H9 (cell line): ENCODE measurements at regions not wholly inside any gene's neighbourhood (a gene's known extent, or its start where the extent isn't known, plus 50 kb on each side); places are given as distances from the start of the nearest gene placed in this dataset.

Experiments
- DNase-seq: peaks from one replicate; pipeline ENCODE4 v3.0.0-alpha.2; 2017
- H2AFZ ChIP-seq: one replicate; pipeline ENCODE4 v1.6.1; 2013; ENCODE audit warnings: mild to moderate bottlenecking, low read length, control low read depth, moderate library complexity
- H2AK5ac ChIP-seq: 2 replicates; pipeline ENCODE4 v1.6.1; 2013; ENCODE audit warnings: low read length, control low read depth, mixed read lengths; ENCODE audit not compliant: insufficient read length
- H2BK120ac ChIP-seq: one replicate; pipeline ENCODE4 v1.6.1; 2013; ENCODE audit warnings: low read depth, mild to moderate bottlenecking, low read length, control low read depth, inconsistent platforms; ENCODE audit not compliant: poor library complexity, severe bottlenecking
- H2BK12ac ChIP-seq: 2 replicates; pipeline ENCODE4 v1.6.1; 2013; ENCODE audit warnings: low read length, control low read depth, mixed read lengths, low read depth; ENCODE audit not compliant: insufficient read length
- H2BK15ac ChIP-seq: 2 replicates; pipeline ENCODE4 v1.6.1; 2013; ENCODE audit warnings: low read depth, low read length, control low read depth
- H2BK20ac ChIP-seq: one replicate; pipeline ENCODE4 v1.6.1; 2013; ENCODE audit warnings: low read depth, mild to moderate bottlenecking, low read length, control low read depth, inconsistent platforms; ENCODE audit not compliant: poor library complexity, severe bottlenecking
- H2BK5ac ChIP-seq: 2 replicates; pipeline ENCODE4 v1.6.1; 2013; ENCODE audit warnings: low read length, control low read depth, mixed read lengths; ENCODE audit not compliant: insufficient read length
- H3K14ac ChIP-seq: 2 replicates; pipeline ENCODE4 v1.6.1; 2013; ENCODE audit warnings: low read length, control low read depth; ENCODE audit not compliant: insufficient read depth
- H3K18ac ChIP-seq: 2 replicates; pipeline ENCODE4 v1.6.1; 2013; ENCODE audit warnings: low read depth, mild to moderate bottlenecking, mixed read lengths, low read length, control low read depth; ENCODE audit not compliant: insufficient read length
- H3K23ac ChIP-seq: 2 replicates; pipeline ENCODE4 v1.6.1; 2013; ENCODE audit warnings: low read length, control low read depth, mixed read lengths, low read depth; ENCODE audit not compliant: insufficient read length
- H3K23me2 ChIP-seq: 2 replicates; pipeline ENCODE4 v1.6.1; 2013; ENCODE audit warnings: low read depth, mild to moderate bottlenecking, mixed read lengths, low read length, control low read depth; ENCODE audit not compliant: insufficient read length, poor library complexity, severe bottlenecking
- H3K27ac ChIP-seq: 2 replicates; pipeline ENCODE4 v1.5.1; 2013; ENCODE audit warnings: low read length, control low read depth, mixed read lengths, low read depth; ENCODE audit not compliant: insufficient read length
- H3K27me3 ChIP-seq: 2 replicates; pipeline ENCODE4 v1.6.1; 2013; ENCODE audit warnings: low read length, control low read depth, inconsistent platforms; ENCODE audit not compliant: insufficient read depth
- H3K4ac ChIP-seq: 2 replicates; pipeline ENCODE4 v1.6.1; 2013; ENCODE audit warnings: low read depth, mild to moderate bottlenecking, control low read depth, inconsistent platforms, low read length, moderate library complexity
- H3K4me1 ChIP-seq: 2 replicates; pipeline ENCODE4 v1.6.1; 2013; ENCODE audit warnings: low read length, control low read depth, inconsistent platforms; ENCODE audit not compliant: insufficient read depth
- H3K4me2 ChIP-seq: 2 replicates; pipeline ENCODE4 v1.6.1; 2013; ENCODE audit warnings: low read length, control low read depth, mixed read lengths; ENCODE audit not compliant: insufficient read length, insufficient read depth
- H3K56ac ChIP-seq: 2 replicates; pipeline ENCODE4 v1.6.1; 2013; ENCODE audit warnings: low read depth, mild to moderate bottlenecking, mixed read lengths, low read length, control low read depth; ENCODE audit not compliant: insufficient read length
- H3K79me1 ChIP-seq: 2 replicates; pipeline ENCODE4 v1.6.1; 2013; ENCODE audit warnings: low read depth, mild to moderate bottlenecking, moderate library complexity, low read length, control low read depth, inconsistent platforms; ENCODE audit not compliant: insufficient read depth, poor library complexity, severe bottlenecking
- H3K79me2 ChIP-seq: 2 replicates; pipeline ENCODE4 v1.6.1; 2013; ENCODE audit warnings: low read length, control low read depth, inconsistent platforms; ENCODE audit not compliant: insufficient read depth
- H3K9ac ChIP-seq: 2 replicates; pipeline ENCODE4 v1.6.1; 2013; ENCODE audit warnings: low read length, control low read depth, mixed read lengths; ENCODE audit not compliant: insufficient read length; ENCODE audit errors: extremely low read depth
- H3K9me3 ChIP-seq: one replicate; pipeline ENCODE4 v1.6.1; 2013; ENCODE audit warnings: low read depth, low read length, inconsistent platforms; ENCODE audit not compliant: control insufficient read depth
- H3T11ph ChIP-seq: one replicate; pipeline ENCODE4 v1.6.1; 2013; ENCODE audit warnings: mild to moderate bottlenecking, low read length, control low read depth, inconsistent platforms
- H4K20me1 ChIP-seq: one replicate; pipeline ENCODE4 v1.6.1; 2013; ENCODE audit not compliant: control insufficient read depth, insufficient read length, insufficient read depth
- H4K5ac ChIP-seq: 2 replicates; pipeline ENCODE4 v1.6.1; 2013; ENCODE audit warnings: low read depth, mild to moderate bottlenecking, mixed read lengths, low read length, control low read depth; ENCODE audit not compliant: insufficient read length
- H4K8ac ChIP-seq: replicated peaks from 2 replicates; pipeline ENCODE4 v1.6.1; 2013; ENCODE audit warnings: low read length, control low read depth, mixed read lengths, low read depth; ENCODE audit not compliant: insufficient read length
- H4K91ac ChIP-seq: 2 replicates; pipeline ENCODE4 v1.6.1; 2013; ENCODE audit warnings: low read depth, mild to moderate bottlenecking, moderate library complexity, mixed read lengths, low read length, control low read depth; ENCODE audit not compliant: insufficient read length
- H3K27ac Mint-ChIP-seq, 3 experiments: 2 replicates in 2 of 3; 3 replicates in 1 of 3; pipeline ENCODE4 v1.8.0; 2020 to 2021; ENCODE audit warnings: mixed read lengths in 3 of 3, mild to moderate bottlenecking in 1 of 3, moderate library complexity in 1 of 3
- H3K27me3 Mint-ChIP-seq: 2 replicates; pipeline ENCODE4 v1.8.0; 2021; ENCODE audit warnings: low read depth, mild to moderate bottlenecking, moderate library complexity, mixed read lengths
- H3K36me3 Mint-ChIP-seq, 3 experiments: 2 replicates in 2 of 3; 3 replicates in 1 of 3; pipeline ENCODE4 v1.8.0; 2020 to 2021; ENCODE audit warnings: low read depth in 3 of 3, mixed read lengths in 3 of 3; ENCODE audit not compliant: insufficient read depth in 1 of 3
- H3K4me1 Mint-ChIP-seq, 2 experiments: 2 replicates each; pipeline ENCODE4 v1.8.0; 2020; ENCODE audit warnings: mixed read lengths in 2 of 2
- H3K4me3 Mint-ChIP-seq, 2 experiments: 2 replicates in 1 of 2; 3 replicates in 1 of 2; pipeline ENCODE4 v1.8.0; 2020 to 2021; ENCODE audit warnings: mild to moderate bottlenecking in 2 of 2, mixed read lengths in 2 of 2, moderate library complexity in 1 of 2
- H3K9me3 Mint-ChIP-seq, 2 experiments: 2 replicates in 1 of 2; 3 replicates in 1 of 2; pipeline ENCODE4 v1.8.0; 2020; ENCODE audit warnings: mild to moderate bottlenecking in 2 of 2, mixed read lengths in 2 of 2, moderate library complexity in 1 of 2
- CTCF ChIP-seq: fragments of 200-600 bp; sonication (generic); conservative IDR thresholded peaks from 3 replicates; pipeline ENCODE4 v1.8.0; 2021; ENCODE audit warnings: antibody characterized with exemption, mild to moderate bottlenecking
- WGBS: extraction: QIAGEN DNeasy Blood & Tissue Kit; methylation state at CpG from one replicate; pipeline ENCODE4 v1.1.7; 2013; ENCODE audit warnings: missing lambda C conversion rate, low lambda C conversion rate, mixed read lengths; ENCODE audit not compliant: insufficient read length; ENCODE audit errors: extremely low coverage; 5-methylcytosine and 5-hydroxymethylcytosine counted together

GRCh38 chr2:189367343-189367742, 73.9 kb upstream of the WDR75 start:
- no peak overlapping the region for H3K27ac Mint-ChIP-seq
- Histone ChIP-seq H3K23ac (no peak overlapping the region), H4K5ac (no peak overlapping the region), H3K4me2 (no peak overlapping the region), H3K9me3 (no peaks in the 10 kb centered on the region), H3K56ac (no peak overlapping the region), H3K27me3 (no peaks in the 10 kb centered on the region), H3T11ph (no peak overlapping the region), H4K20me1 (no peaks in the 10 kb centered on the region), H2BK5ac (no peak overlapping the region), H3K79me2 (no peaks in the 10 kb centered on the region), H3K4me1 (no peaks in the 10 kb centered on the region), H3K79me1 (no peaks in the 10 kb centered on the region), H3K4ac (no peak overlapping the region), H3K27ac (no peak overlapping the region), H3K9ac (no peak overlapping the region), H3K14ac (no peak overlapping the region), H2BK20ac (no peak overlapping the region), H3K23me2 (no peaks in the 10 kb centered on the region), H3K18ac (no peak overlapping the region), H2BK120ac (no peak overlapping the region), H4K8ac (no peak overlapping the region), H2BK12ac (no peak overlapping the region), H2BK15ac (no peak overlapping the region), H2AFZ (no peak overlapping the region), H4K91ac (no peak overlapping the region), H2AK5ac (no peak overlapping the region)
- WGBS: no CpG with 5 or more reads among the region's 2 CpGs
- TF ChIP-seq CTCF: no peak
- no peaks in the 10 kb centered on the region for H3K36me3 Mint-ChIP-seq
- H3K27me3 Mint-ChIP-seq: no peaks in the 10 kb centered on the region
- no peaks in the 10 kb centered on the region for H3K9me3 Mint-ChIP-seq
- DNase-seq: no peak
- H3K4me3 Mint-ChIP-seq: no peak overlapping the region
- no peaks in the 10 kb centered on the region for H3K4me1 Mint-ChIP-seq
